ENCODE measurements at regions not wholly inside any gene's neighbourhood (a gene's known extent, or its start where the extent isn't known, plus 50 kb on each side); places are given as distances from the start of the nearest gene placed in this dataset.

- TF ChIP-seq CTCF (IDR thresholded peaks at IDR 0.05) (no peak), MAZ (IDR thresholded peaks at IDR 0.05; ENCODE audit: borderline replicate concordance, low read depth, low read length) (no peak), GATA3 (IDR thresholded peaks at IDR 0.05; ENCODE audit: borderline replicate concordance) (no peak), REST (IDR thresholded peaks at IDR 0.05) (no peak)
These were observed 272.1 kb upstream of the SEL1L start for GRCh38 chr14:81805785-81806184.
